ENCODE measurements at regions not wholly inside any gene's neighbourhood (a gene's known extent, or its start where the extent isn't known, plus 50 kb on each side); places are given as distances from the start of the nearest gene placed in this dataset.
A peak's percentile ranks its signal among the peaks of the same experiment; 100 is the strongest.

- DNase-seq: no peak
These were observed 67.9 kb upstream of the ESRRB start for GRCh38 chr14:76307786-76308780.

GRCh38 chr14:76309572-76310162 is 66.3 kb upstream of the ESRRB start:
- DNase-seq: no peak

GRCh38 chr14:76311079-76311758 is 64.7 kb upstream of the ESRRB start:
- no peak for DNase-seq

- DNase-seq: no peak
These were observed 63.1 kb upstream of the ESRRB start for GRCh38 chr14:76312821-76313220.

- DNase-seq: no peak
These were observed 62.6 kb upstream of the ESRRB start for GRCh38 chr14:76313303-76313702.

- peak; percentile 30 for DNase-seq
These were observed 62.1 kb upstream of the ESRRB start for GRCh38 chr14:76313852-76314251.

- peak; percentile 28 for DNase-seq
These were observed 61.4 kb upstream of the ESRRB start for GRCh38 chr14:76314521-76315034.

- DNase-seq: no peak
These were observed 55.5 kb upstream of the ESRRB start for GRCh38 chr14:76320486-76320885.

- no peak for DNase-seq
These were observed 55.0 kb upstream of the ESRRB start for GRCh38 chr14:76320975-76321374.

- no peak for DNase-seq
These were observed 53.2 kb upstream of the ESRRB start for GRCh38 chr14:76322594-76323220.

- DNase-seq: no peak
These were observed 52.4 kb upstream of the ESRRB start for GRCh38 chr14:76323331-76324050.

GRCh38 chr14:76324133-76324532 is 51.8 kb upstream of the ESRRB start:
- DNase-seq: no peak
